ENCODE measurements at regions not wholly inside any gene's neighbourhood (a gene's known extent, or its start where the extent isn't known, plus 50 kb on each side); places are given as distances from the start of the nearest gene placed in this dataset.

DNA sequence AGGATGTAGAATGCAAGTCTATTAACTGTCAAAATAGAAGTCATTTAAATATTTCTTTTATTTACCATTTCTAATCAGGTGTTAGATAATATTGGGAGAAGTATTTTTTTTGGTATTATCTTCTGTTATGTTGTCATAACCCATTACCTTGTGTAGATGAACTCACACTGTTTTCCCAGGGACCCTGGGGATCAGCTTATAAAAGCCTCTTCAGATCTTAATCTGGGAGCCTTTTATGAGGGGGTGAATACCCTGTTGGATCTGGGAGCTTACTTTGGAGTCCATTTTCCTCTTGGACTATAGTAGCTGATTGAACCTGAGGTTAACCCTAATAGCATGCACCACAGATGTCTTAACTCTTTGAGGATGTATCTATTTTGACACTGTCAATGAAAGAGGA is 176.3 kb upstream of the ATP2B1 start:
- DNase-seq (no peak), ATAC-seq (no peak)
- intact Hi-C loops (cut with DNase I) = no loop called here
- no peak overlapping the region for H3K27ac ChIP-seq
- H3K4me1 ChIP-seq = no peaks in the 10 kb centered on the region
- H3K4me3 ChIP-seq = no peak overlapping the region
- no peaks in the 10 kb centered on the region for H3K9me3 ChIP-seq
- H3K27me3 ChIP-seq (ENCODE audit: insufficient read depth in 3 of 3, low read length in 2 of 3) = no peaks in the 10 kb centered on the region
- no peaks in the 10 kb centered on the region for H3K36me3 ChIP-seq (ENCODE audit: insufficient read depth in 1 of 2, low read depth in 1 of 2)
- TF ChIP-seq, protein P1, sequence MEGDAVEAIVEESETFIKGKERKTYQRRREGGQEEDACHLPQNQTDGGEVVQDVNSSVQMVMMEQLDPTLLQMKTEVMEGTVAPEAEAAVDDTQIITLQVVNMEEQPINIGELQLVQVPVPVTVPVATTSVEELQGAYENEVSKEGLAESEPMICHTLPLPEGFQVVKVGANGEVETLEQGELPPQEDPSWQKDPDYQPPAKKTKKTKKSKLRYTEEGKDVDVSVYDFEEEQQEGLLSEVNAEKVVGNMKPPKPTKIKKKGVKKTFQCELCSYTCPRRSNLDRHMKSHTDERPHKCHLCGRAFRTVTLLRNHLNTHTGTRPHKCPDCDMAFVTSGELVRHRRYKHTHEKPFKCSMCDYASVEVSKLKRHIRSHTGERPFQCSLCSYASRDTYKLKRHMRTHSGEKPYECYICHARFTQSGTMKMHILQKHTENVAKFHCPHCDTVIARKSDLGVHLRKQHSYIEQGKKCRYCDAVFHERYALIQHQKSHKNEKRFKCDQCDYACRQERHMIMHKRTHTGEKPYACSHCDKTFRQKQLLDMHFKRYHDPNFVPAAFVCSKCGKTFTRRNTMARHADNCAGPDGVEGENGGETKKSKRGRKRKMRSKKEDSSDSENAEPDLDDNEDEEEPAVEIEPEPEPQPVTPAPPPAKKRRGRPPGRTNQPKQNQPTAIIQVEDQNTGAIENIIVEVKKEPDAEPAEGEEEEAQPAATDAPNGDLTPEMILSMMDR (IDR thresholded peaks at IDR 0.05) = no peak

DNA sequence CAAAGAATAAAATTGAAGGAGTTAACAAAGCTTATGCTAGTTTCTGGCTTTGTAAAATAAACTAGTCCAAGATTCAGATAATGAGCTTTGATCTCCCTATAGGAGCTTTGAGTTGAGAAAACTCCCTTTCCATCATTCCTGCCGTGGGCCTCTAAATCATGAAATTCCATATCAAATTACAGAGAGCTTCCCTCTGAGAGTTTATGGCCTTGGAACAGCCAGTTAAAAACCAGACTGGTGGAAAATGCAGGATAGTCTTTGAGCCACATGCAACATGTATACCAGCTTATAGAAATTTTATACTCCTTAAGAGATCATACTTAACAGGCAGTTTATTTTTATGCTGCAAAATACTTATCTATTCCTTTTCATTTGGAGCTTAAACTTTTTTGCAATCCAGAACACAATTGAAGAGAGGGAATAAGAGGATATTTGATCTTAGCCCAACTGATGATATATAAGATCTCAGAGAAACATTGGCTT is 175.8 kb upstream of the ATP2B1 start:
- no peaks in the 10 kb centered on the region for H3K4me1 ChIP-seq
- no peak for DNase-seq
- H3K9me3 ChIP-seq = no peaks in the 10 kb centered on the region
- no peak overlapping the region for H3K27ac ChIP-seq
- H3K36me3 ChIP-seq (ENCODE audit: insufficient read depth in 1 of 2, low read depth in 1 of 2) = no peaks in the 10 kb centered on the region
- TF ChIP-seq, protein P1 (IDR thresholded peaks at IDR 0.05) = no peak
- H3K27me3 ChIP-seq (ENCODE audit: insufficient read depth in 3 of 3, low read length in 2 of 3) = no peaks in the 10 kb centered on the region
- H3K4me3 ChIP-seq = no peak overlapping the region
- 13 to 21% (median 17%) methylated on average over 1 of the region's 1 CpG for WGBS, 3 donors
- ATAC-seq = no peak
- intact Hi-C loops (cut with DNase I) = no loop called here

DNA sequence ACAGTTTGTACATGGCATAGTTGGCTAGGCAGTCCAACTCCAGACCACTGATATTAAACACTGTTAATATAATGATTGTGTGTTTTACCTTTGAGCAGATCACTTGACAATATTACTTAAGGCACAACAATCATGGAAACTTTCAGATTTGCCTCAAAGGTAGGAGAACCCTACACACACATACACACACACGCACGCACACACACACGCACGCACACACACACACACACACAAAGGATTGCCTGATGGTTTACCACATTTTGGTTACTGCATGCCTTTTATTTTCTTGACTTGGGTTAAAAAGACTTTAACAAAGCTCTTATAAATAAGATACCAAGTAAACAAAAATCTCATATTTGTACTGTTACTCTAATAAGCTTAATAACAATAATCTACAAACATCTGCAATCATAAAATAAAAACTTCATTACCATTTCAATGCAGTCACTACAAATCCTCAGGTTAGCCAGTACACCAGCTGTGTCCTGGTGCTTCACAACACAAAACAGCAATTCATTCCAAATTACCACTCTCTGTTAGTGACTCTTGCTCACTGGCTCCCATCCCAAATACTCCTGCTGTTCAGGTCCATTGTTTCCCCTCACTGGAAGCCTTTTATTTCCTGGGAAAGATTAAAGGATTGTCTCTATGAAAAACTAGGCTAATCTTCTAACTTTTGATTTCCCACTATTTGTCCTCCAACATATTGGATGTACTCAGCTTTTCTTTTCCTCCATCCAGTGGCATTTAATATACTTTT is 175.2 kb upstream of the ATP2B1 start:
- TF ChIP-seq, protein P1 (IDR thresholded peaks at IDR 0.05) = no peak
- no peaks in the 10 kb centered on the region for H3K36me3 ChIP-seq (ENCODE audit: insufficient read depth in 1 of 2, low read depth in 1 of 2)
- H3K4me3 ChIP-seq = no peak overlapping the region
- WGBS, 3 donors = 73 to 84% (median 76%) methylated on average over 4 of the region's 4 CpGs
- H3K27ac ChIP-seq = no peak overlapping the region
- H3K27me3 ChIP-seq (ENCODE audit: insufficient read depth in 3 of 3, low read length in 2 of 3) = no peaks in the 10 kb centered on the region
- H3K9me3 ChIP-seq = no peaks in the 10 kb centered on the region
- intact Hi-C loops (cut with DNase I) = no loop called here
- ATAC-seq (no peak), DNase-seq (no peak)
- no peaks in the 10 kb centered on the region for H3K4me1 ChIP-seq

DNA sequence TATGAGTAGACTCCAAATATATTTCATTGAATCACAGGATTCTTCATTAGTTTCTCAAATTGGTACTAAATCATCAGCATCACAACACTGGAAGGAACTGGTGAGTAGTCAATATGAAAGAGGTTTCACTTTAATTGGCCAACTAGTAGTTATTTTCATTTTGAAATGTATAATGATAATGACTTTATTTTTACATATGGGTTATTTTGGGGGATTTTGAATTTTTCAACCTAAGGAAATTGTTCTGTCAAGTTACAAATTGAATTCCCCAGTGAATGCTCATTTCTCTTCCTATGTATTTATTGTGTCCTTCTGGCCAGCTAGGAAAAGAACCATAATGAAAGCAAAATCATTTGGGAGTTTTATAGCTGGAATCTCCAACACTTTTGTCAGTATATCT is 174.2 kb upstream of the ATP2B1 start:
- H3K27ac ChIP-seq = no peak overlapping the region
- H3K4me1 ChIP-seq = no peaks in the 10 kb centered on the region
- no peaks in the 10 kb centered on the region for H3K27me3 ChIP-seq (ENCODE audit: insufficient read depth in 3 of 3, low read length in 2 of 3)
- H3K9me3 ChIP-seq = no peaks in the 10 kb centered on the region
- TF ChIP-seq, protein P1 (IDR thresholded peaks at IDR 0.05) = no peak
- no peaks in the 10 kb centered on the region for H3K36me3 ChIP-seq (ENCODE audit: insufficient read depth in 1 of 2, low read depth in 1 of 2)
- intact Hi-C loops (cut with DNase I) = no loop called here
- ATAC-seq (no peak), DNase-seq (no peak)
- H3K4me3 ChIP-seq = no peak overlapping the region

DNA sequence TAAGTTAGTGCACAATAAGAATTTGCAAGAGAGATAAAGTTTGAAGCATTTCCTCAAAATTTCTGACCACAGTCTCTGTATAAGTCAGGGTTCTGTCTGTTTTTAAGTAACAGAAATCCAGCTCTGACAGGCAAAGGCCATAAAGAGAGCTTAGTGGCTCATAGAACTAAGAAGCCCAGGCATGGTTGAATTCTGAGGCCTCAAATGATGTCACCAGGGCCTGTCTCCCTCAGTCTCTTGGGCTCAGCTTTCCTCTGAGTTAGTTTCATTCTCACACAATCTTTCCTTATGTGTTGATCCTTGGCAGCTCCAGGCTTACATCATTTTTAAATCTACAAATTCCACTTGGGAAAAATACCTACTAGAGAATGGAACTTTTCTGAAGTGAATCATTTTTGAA is 173.4 kb upstream of the ATP2B1 start:
- Histone ChIP-seq H3K27ac (no peak overlapping the region), H3K27me3 (ENCODE audit: insufficient read depth in 3 of 3, low read length in 2 of 3) (no peaks in the 10 kb centered on the region), H3K9me3 (no peaks in the 10 kb centered on the region), H3K4me1 (no peaks in the 10 kb centered on the region), H3K4me3 (no peak overlapping the region), H3K36me3 (ENCODE audit: insufficient read depth in 1 of 2, low read depth in 1 of 2) (no peaks in the 10 kb centered on the region)
- no peak for DNase-seq
- TF ChIP-seq, protein P1 (IDR thresholded peaks at IDR 0.05) = no peak
- no peak for ATAC-seq
- intact Hi-C loops (cut with DNase I) = no loop called here

All from psoas muscle (tissue), 7 donors.